ENCODE measurements at regions not wholly inside any gene's neighbourhood (a gene's known extent, or its start where the extent isn't known, plus 50 kb on each side); places are given as distances from the start of the nearest gene placed in this dataset.

GRCh38 chr15:81523867-81524266 lies 149.9 kb upstream of the TMC3 start:
- Mint-ChIP-seq H3K36me3 (ENCODE audit: low read depth) (no peaks in the 10 kb centered on the region), H3K9me3 (no peaks in the 10 kb centered on the region), H3K27ac (no peak overlapping the region), H3K4me1 (ENCODE audit: low read depth) (no peaks in the 10 kb centered on the region), H3K4me3 (no peak overlapping the region), H3K27me3 (peaks cover 21% of the 10 kb centered on the region)
- no peak for DNase-seq

GRCh38 chr15:81520480-81520879 lies 146.5 kb upstream of the TMC3 start:
- no peak overlapping the region for H3K27ac Mint-ChIP-seq
- H3K4me1 Mint-ChIP-seq (ENCODE audit: low read depth), result no peaks in the 10 kb centered on the region
- DNase-seq, result no peak
- H3K9me3 Mint-ChIP-seq, result no peaks in the 10 kb centered on the region
- no peak overlapping the region for H3K4me3 Mint-ChIP-seq
- H3K36me3 Mint-ChIP-seq (ENCODE audit: low read depth), result no peaks in the 10 kb centered on the region
- H3K27me3 Mint-ChIP-seq, result peaks cover 14% of the 10 kb centered on the region

DNA sequence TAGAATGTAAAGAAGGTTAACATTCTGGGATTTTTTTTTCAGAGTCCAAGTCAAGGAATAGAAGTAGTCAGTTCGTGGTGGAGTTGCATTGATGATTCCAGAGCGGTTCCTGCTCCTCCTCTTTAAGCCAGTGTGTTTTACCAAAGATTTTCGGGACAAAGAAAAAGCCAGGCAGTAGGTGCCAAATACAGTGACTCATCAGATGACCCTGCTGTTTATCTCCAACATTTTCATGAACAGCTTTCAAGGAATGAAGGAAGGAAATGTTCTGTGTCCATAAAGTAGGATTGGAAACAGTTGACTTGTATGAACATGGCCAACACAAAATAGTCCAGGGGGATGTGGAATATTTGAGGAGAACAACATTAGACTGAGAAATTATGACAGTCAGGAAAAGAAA lies 142.4 kb upstream of the TMC3 start:
- H3K9me3 Mint-ChIP-seq, result no peaks in the 10 kb centered on the region
- H3K27ac Mint-ChIP-seq, result no peak overlapping the region
- H3K27me3 Mint-ChIP-seq, result peaks cover 16% of the 10 kb centered on the region
- DNase-seq, result no peak
- no peaks in the 10 kb centered on the region for H3K36me3 Mint-ChIP-seq (ENCODE audit: low read depth)
- H3K4me3 Mint-ChIP-seq, result no peak overlapping the region
- no peaks in the 10 kb centered on the region for H3K4me1 Mint-ChIP-seq (ENCODE audit: low read depth)

- H3K36me3 Mint-ChIP-seq (ENCODE audit: low read depth), result no peaks in the 10 kb centered on the region
- no peak for DNase-seq
- H3K4me1 Mint-ChIP-seq (ENCODE audit: low read depth), result no peaks in the 10 kb centered on the region
- no peak overlapping the region for H3K27ac Mint-ChIP-seq
- H3K4me3 Mint-ChIP-seq, result no peak overlapping the region
- peaks cover 16% of the 10 kb centered on the region for H3K27me3 Mint-ChIP-seq
- no peaks in the 10 kb centered on the region for H3K9me3 Mint-ChIP-seq
These were observed 142.0 kb upstream of the TMC3 start for GRCh38 chr15:81516012-81516411.

- Mint-ChIP-seq H3K36me3 (ENCODE audit: low read depth) (no peaks in the 10 kb centered on the region), H3K9me3 (no peaks in the 10 kb centered on the region), H3K27me3 (peaks cover 16% of the 10 kb centered on the region), H3K27ac (no peak overlapping the region), H3K4me1 (ENCODE audit: low read depth) (no peaks in the 10 kb centered on the region), H3K4me3 (no peak overlapping the region)
- no peak for DNase-seq
These were observed 140.7 kb upstream of the TMC3 start for GRCh38 chr15:81514725-81515124.

DNA sequence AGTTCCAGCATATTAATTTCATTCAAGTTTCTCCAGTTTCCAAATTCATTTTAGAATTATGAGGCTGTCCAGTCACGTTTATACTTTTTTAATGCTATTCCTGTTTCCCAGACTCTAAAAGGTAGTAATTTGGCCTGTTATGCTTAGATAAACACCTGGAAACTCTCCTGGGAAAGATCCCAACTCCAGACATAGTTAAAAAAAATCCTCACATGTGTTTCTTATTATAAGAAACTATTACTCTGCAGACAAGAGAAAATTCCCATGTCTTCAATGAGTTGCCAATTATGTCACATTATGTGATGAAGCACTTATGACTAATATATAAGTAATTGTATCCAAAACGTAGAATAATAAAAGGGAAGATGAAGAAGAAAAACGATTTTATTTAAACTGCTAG lies 137.1 kb upstream of the TMC3 start:
- no peak for DNase-seq
- Mint-ChIP-seq H3K27ac (no peak overlapping the region), H3K4me1 (ENCODE audit: low read depth) (no peaks in the 10 kb centered on the region), H3K4me3 (no peak overlapping the region), H3K9me3 (no peaks in the 10 kb centered on the region), H3K36me3 (ENCODE audit: low read depth) (no peaks in the 10 kb centered on the region), H3K27me3 (peaks cover 14% of the 10 kb centered on the region)

GRCh38 chr15:81507831-81508230 lies 133.8 kb upstream of the TMC3 start:
- no peaks in the 10 kb centered on the region for H3K9me3 Mint-ChIP-seq
- H3K4me1 Mint-ChIP-seq (ENCODE audit: low read depth), result no peaks in the 10 kb centered on the region
- H3K27ac Mint-ChIP-seq, result no peak overlapping the region
- no peaks in the 10 kb centered on the region for H3K36me3 Mint-ChIP-seq (ENCODE audit: low read depth)
- DNase-seq, result no peak
- no peak overlapping the region for H3K4me3 Mint-ChIP-seq
- peaks cover 7% of the 10 kb centered on the region for H3K27me3 Mint-ChIP-seq

GRCh38 chr15:81506936-81507335 lies 132.9 kb upstream of the TMC3 start:
- Mint-ChIP-seq H3K27ac (no peak overlapping the region), H3K4me3 (no peak overlapping the region), H3K4me1 (ENCODE audit: low read depth) (no peaks in the 10 kb centered on the region), H3K27me3 (peaks cover 4% of the 10 kb centered on the region), H3K36me3 (ENCODE audit: low read depth) (no peaks in the 10 kb centered on the region), H3K9me3 (no peaks in the 10 kb centered on the region)
- no peak for DNase-seq

DNA sequence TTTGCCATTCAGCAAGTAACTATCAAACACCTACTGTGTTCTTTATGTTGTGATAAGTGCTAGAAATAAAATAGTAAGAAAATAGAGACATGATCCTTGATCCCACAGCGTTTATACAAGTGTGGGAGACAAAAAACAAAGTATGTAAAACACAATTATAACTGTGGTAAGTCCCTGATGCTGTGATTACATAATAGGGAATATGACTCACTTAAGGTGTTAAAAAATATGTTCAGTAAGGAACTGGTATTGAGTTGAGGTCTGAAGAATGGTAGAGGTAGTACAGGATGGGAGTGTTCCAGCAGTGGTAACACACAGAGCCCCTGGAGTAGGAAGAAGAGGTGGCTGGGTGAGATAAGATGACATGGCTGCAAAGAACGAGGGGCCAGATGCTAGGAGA lies 132.1 kb upstream of the TMC3 start:
- Mint-ChIP-seq H3K36me3 (ENCODE audit: low read depth) (no peaks in the 10 kb centered on the region), H3K27me3 (peaks cover 4% of the 10 kb centered on the region), H3K27ac (no peak overlapping the region), H3K4me1 (ENCODE audit: low read depth) (no peaks in the 10 kb centered on the region), H3K4me3 (no peak overlapping the region), H3K9me3 (no peaks in the 10 kb centered on the region)
- no peak for DNase-seq

GRCh38 chr15:81504170-81504905 lies 130.3 kb upstream of the TMC3 start:
- no peaks in the 10 kb centered on the region for H3K4me1 Mint-ChIP-seq (ENCODE audit: low read depth)
- DNase-seq, result no peak
- H3K9me3 Mint-ChIP-seq, result no peaks in the 10 kb centered on the region
- no peak overlapping the region for H3K27ac Mint-ChIP-seq
- no peaks in the 10 kb centered on the region for H3K36me3 Mint-ChIP-seq (ENCODE audit: low read depth)
- no peak overlapping the region for H3K4me3 Mint-ChIP-seq
- peaks cover 4% of the 10 kb centered on the region for H3K27me3 Mint-ChIP-seq

DNA sequence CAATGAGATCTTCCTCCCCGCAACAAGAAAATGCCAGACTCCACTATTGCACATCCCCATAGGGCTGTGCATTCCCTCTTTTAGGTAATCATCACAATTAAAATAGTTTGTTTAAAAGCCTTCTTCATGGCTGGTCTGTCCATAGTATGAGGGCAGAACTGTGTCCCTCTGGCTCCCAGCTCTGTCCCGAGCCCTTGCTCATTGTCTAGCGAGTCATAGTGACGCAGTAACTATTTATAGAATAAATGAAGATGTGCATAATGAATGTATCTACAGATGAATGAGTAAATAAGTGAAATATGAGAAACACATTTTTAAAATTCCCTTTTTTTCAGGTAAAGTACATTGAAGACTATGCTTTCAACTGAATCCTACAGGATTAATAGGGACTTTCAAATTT lies 128.4 kb upstream of the TMC3 start:
- Mint-ChIP-seq H3K9me3 (no peaks in the 10 kb centered on the region), H3K27ac (no peak overlapping the region), H3K4me1 (ENCODE audit: low read depth) (no peaks in the 10 kb centered on the region), H3K36me3 (ENCODE audit: low read depth) (no peaks in the 10 kb centered on the region), H3K4me3 (no peak overlapping the region), H3K27me3 (peaks cover 4% of the 10 kb centered on the region)
- no peak for DNase-seq

GRCh38 chr15:81500081-81500480 lies 126.1 kb upstream of the TMC3 start:
- Mint-ChIP-seq H3K27ac (no peak overlapping the region), H3K4me3 (no peak overlapping the region), H3K9me3 (no peaks in the 10 kb centered on the region), H3K4me1 (ENCODE audit: low read depth) (no peaks in the 10 kb centered on the region), H3K27me3 (no peaks in the 10 kb centered on the region), H3K36me3 (ENCODE audit: low read depth) (no peaks in the 10 kb centered on the region)
- no peak for DNase-seq

- H3K27ac Mint-ChIP-seq, result no peak overlapping the region
- H3K9me3 Mint-ChIP-seq, result no peaks in the 10 kb centered on the region
- no peaks in the 10 kb centered on the region for H3K36me3 Mint-ChIP-seq (ENCODE audit: low read depth)
- no peaks in the 10 kb centered on the region for H3K4me1 Mint-ChIP-seq (ENCODE audit: low read depth)
- DNase-seq, result no peak
- no peak overlapping the region for H3K4me3 Mint-ChIP-seq
- no peaks in the 10 kb centered on the region for H3K27me3 Mint-ChIP-seq
These were observed 124.3 kb upstream of the TMC3 start for GRCh38 chr15:81498294-81498693.

DNA sequence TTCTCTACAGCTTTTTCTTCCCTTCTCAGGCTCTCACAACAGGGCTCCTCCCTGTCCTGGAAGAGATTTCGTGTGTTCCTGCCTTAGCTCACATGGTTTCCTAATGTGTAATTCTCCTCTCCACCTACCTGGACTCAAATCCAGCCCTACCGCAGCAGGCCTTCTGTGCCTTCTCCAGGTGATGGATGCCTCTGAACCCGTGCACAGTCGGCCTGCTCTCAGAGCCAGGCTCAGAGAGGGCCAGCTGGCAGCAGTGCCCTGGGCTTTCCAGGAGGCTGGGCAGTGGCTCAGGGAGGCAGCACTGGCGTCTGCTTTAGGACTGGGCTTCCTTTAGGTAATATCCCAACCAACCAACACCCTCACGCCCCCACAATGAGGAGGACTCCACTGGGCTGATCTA lies 123.2 kb upstream of the TMC3 start:
- no peak for DNase-seq
- H3K9me3 Mint-ChIP-seq, result no peaks in the 10 kb centered on the region
- no peaks in the 10 kb centered on the region for H3K4me1 Mint-ChIP-seq (ENCODE audit: low read depth)
- H3K36me3 Mint-ChIP-seq (ENCODE audit: low read depth), result no peaks in the 10 kb centered on the region
- no peaks in the 10 kb centered on the region for H3K27me3 Mint-ChIP-seq
- H3K4me3 Mint-ChIP-seq, result no peak overlapping the region
- no peak overlapping the region for H3K27ac Mint-ChIP-seq

DNA sequence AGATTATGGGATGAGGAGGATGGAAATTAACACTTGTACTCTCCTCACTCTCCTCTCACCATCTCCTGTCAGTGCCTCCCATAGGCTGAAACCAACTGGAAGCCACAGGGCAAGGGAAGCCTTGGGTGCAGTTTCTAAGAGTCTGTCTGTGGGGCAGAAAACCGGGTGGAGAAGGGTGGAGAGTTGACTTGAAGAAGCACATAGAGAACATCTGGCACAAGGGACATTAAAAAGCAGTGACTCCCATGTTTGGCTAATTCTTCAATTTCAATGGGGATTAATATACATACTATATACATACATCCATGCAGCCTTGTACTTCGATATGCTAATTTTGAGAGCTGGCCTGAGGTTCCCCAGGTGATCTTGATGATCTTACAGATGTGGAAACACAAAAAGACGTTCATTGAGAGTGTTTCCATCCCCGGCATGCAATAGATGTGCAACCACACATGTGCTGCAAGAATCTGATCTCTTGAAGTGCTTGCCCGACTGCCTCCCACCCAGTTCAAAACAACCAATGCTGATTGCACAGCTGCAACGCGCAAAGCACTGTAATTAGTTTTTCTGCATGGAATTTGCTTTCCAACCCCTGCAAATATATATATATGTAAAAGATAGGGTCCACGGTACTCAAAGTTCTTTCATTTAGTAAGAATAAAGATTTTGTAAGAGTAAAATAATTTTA lies 121.9 kb upstream of the TMC3 start:
- no peaks in the 10 kb centered on the region for H3K4me1 Mint-ChIP-seq (ENCODE audit: low read depth)
- H3K27ac Mint-ChIP-seq, result no peak overlapping the region
- no peak overlapping the region for H3K4me3 Mint-ChIP-seq
- H3K27me3 Mint-ChIP-seq, result no peaks in the 10 kb centered on the region
- no peaks in the 10 kb centered on the region for H3K9me3 Mint-ChIP-seq
- no peak for DNase-seq
- H3K36me3 Mint-ChIP-seq (ENCODE audit: low read depth), result no peaks in the 10 kb centered on the region
